GM23338 (cell line): ENCODE measurements at regions not wholly inside any gene's neighbourhood (a gene's known extent, or its start where the extent isn't known, plus 50 kb on each side); places are given as distances from the start of the nearest gene placed in this dataset.

Source experiments
- ATAC-seq: fragments of 200-7000 bp; cut with Tn5 transposase; 3 replicates; pipeline ENCODE4 v1.9.1; 2020
- DNase-seq: peaks from one replicate; pipeline ENCODE4 v3.0.0-alpha.2; 2015; ENCODE audit warnings: low spot score
- H2AFZ ChIP-seq: fragments of 200-600 bp; sonication (generic); 2 replicates; pipeline ENCODE4 v1.8.0; 2016; ENCODE audit warnings: antibody characterized with exemption, mild to moderate bottlenecking, moderate library complexity
- H3F3A ChIP-seq: fragments of 200-600 bp; sonication (generic); replicated peaks from 2 replicates; pipeline ENCODE4 v1.8.0; 2017; ENCODE audit warnings: antibody characterized with exemption, mixed run types, low read depth
- H3K27ac ChIP-seq: fragments of 200-600 bp; sonication (generic); 2 replicates; pipeline ENCODE4 v1.6.1; 2016; ENCODE audit warnings: low read depth
- H3K27me3 ChIP-seq: fragments of 200-600 bp; sonication (generic); 2 replicates; pipeline ENCODE4 v1.8.0; 2016; ENCODE audit warnings: mild to moderate bottlenecking, mixed run types, moderate library complexity; ENCODE audit not compliant: insufficient read depth
- H3K36me3 ChIP-seq: fragments of 200-600 bp; sonication (generic); 2 replicates; pipeline ENCODE4 v1.8.0; 2016; ENCODE audit warnings: mild to moderate bottlenecking; ENCODE audit not compliant: insufficient read depth
- H3K4me1 ChIP-seq: fragments of 200-600 bp; sonication (generic); 2 replicates; pipeline ENCODE4 v1.8.0; 2016; ENCODE audit warnings: mild to moderate bottlenecking, moderate library complexity; ENCODE audit not compliant: insufficient read depth
- H3K4me2 ChIP-seq: fragments of 200-600 bp; sonication (generic); 2 replicates; pipeline ENCODE4 v1.7.1; 2017; ENCODE audit warnings: mixed run types
- H3K4me3 ChIP-seq: fragments of 200-600 bp; sonication (generic); 2 replicates; pipeline ENCODE4 v1.6.1; 2016; ENCODE audit warnings: mixed run types
- H3K79me2 ChIP-seq: fragments of 200-600 bp; sonication (generic); replicated peaks from 2 replicates; pipeline ENCODE4 v1.8.0; 2017; ENCODE audit warnings: mild to moderate bottlenecking; ENCODE audit not compliant: insufficient read depth
- H3K9me2 ChIP-seq: fragments of 200-600 bp; sonication (generic); 2 replicates; pipeline ENCODE4 v1.8.0; 2017; ENCODE audit not compliant: insufficient read depth
- H4K20me1 ChIP-seq: fragments of 200-600 bp; sonication (generic); replicated peaks from 2 replicates; pipeline ENCODE4 v1.8.0; 2017; ENCODE audit warnings: mild to moderate bottlenecking; ENCODE audit not compliant: insufficient read depth
- H3K27ac Mint-ChIP-seq: 2 replicates; pipeline ENCODE4 v1.8.0; 2020; ENCODE audit warnings: inconsistent platforms, mild to moderate bottlenecking, moderate library complexity, mixed read lengths
- H3K27me3 Mint-ChIP-seq: 3 replicates; pipeline ENCODE4 v1.8.0; 2022; ENCODE audit warnings: low read depth, mild to moderate bottlenecking, moderate library complexity, mixed read lengths, inconsistent platforms; ENCODE audit not compliant: insufficient read depth, poor library complexity
- H3K36me3 Mint-ChIP-seq: 3 replicates; pipeline ENCODE4 v1.8.0; 2021; ENCODE audit warnings: low read depth, mild to moderate bottlenecking, inconsistent platforms, moderate library complexity, mixed read lengths
- H3K4me1 Mint-ChIP-seq: 3 replicates; pipeline ENCODE4 v1.8.0; 2020; ENCODE audit warnings: mild to moderate bottlenecking, inconsistent platforms, mixed read lengths
- H3K4me3 Mint-ChIP-seq: 3 replicates; pipeline ENCODE4 v1.8.0; 2021; ENCODE audit warnings: moderate library complexity, mild to moderate bottlenecking, inconsistent platforms, mixed read lengths
- H3K9me3 Mint-ChIP-seq: 3 replicates; pipeline ENCODE4 v1.8.0; 2020; ENCODE audit warnings: moderate library complexity, mild to moderate bottlenecking, inconsistent platforms, mixed read lengths
- CREB1 ChIP-seq: fragments of 250-450 bp; sonication (Bioruptor Pico); IDR thresholded peaks from 2 replicates; pipeline ENCODE4 v1.5.0; 2020; ENCODE audit warnings: low read depth, mild to moderate bottlenecking, moderate library complexity
- EZH2 ChIP-seq: fragments of 200-600 bp; sonication (generic); IDR thresholded peaks from one replicate; pipeline ENCODE4 v1.8.0; 2017; ENCODE audit warnings: antibody characterized with exemption, mild to moderate bottlenecking, low read depth; ENCODE audit not compliant: unreplicated experiment
- JUNB ChIP-seq: IDR thresholded peaks from one replicate; pipeline ENCODE4 v1.6.1; 2016; ENCODE audit warnings: antibody characterized with exemption; ENCODE audit not compliant: unreplicated experiment
- POLR2AphosphoS5 ChIP-seq: IDR thresholded peaks from 2 replicates; pipeline ENCODE4 v1.6.1; 2016; ENCODE audit warnings: antibody characterized with exemption, low read depth
- STAT1 ChIP-seq: IDR thresholded peaks from one replicate; pipeline ENCODE4 v1.6.1; 2016; ENCODE audit warnings: antibody characterized with exemption; ENCODE audit not compliant: unreplicated experiment
- ZNF114 ChIP-seq: fragments of 250-450 bp; sonication (Bioruptor Pico); IDR thresholded peaks from 2 replicates; pipeline ENCODE4 v1.5.0; 2020; ENCODE audit warnings: mild to moderate bottlenecking, moderate library complexity
- TF ChIP-seq, protein P1 (sequence below): fragments of 250-450 bp; sonication (Bioruptor Pico); IDR thresholded peaks from 2 replicates; pipeline ENCODE4 v1.5.0; 2020; ENCODE audit warnings: mild to moderate bottlenecking, moderate library complexity
- TF ChIP-seq, protein P2 (sequence below): IDR thresholded peaks from 2 replicates; pipeline ENCODE4 v1.6.1; 2016; ENCODE audit warnings: antibody characterized with exemption

DNA sequence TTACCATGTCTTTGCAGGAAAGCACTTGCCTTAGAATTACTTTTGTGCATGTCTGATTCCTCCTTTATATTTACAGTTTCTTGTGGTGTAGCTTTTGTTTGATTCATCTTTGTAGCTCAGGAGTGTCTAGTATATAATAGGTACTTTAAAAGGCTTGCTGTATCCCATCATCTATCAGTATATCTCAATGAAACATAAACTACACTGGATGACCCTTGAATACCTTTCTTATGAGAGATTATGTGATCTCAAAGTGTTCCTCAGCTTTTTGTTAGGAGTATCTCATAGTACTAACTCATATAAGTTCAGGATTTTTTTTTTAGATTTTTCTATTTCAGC lies 234.8 kb downstream of the PYDC2 start (continued):
- TF ChIP-seq, protein P1, sequence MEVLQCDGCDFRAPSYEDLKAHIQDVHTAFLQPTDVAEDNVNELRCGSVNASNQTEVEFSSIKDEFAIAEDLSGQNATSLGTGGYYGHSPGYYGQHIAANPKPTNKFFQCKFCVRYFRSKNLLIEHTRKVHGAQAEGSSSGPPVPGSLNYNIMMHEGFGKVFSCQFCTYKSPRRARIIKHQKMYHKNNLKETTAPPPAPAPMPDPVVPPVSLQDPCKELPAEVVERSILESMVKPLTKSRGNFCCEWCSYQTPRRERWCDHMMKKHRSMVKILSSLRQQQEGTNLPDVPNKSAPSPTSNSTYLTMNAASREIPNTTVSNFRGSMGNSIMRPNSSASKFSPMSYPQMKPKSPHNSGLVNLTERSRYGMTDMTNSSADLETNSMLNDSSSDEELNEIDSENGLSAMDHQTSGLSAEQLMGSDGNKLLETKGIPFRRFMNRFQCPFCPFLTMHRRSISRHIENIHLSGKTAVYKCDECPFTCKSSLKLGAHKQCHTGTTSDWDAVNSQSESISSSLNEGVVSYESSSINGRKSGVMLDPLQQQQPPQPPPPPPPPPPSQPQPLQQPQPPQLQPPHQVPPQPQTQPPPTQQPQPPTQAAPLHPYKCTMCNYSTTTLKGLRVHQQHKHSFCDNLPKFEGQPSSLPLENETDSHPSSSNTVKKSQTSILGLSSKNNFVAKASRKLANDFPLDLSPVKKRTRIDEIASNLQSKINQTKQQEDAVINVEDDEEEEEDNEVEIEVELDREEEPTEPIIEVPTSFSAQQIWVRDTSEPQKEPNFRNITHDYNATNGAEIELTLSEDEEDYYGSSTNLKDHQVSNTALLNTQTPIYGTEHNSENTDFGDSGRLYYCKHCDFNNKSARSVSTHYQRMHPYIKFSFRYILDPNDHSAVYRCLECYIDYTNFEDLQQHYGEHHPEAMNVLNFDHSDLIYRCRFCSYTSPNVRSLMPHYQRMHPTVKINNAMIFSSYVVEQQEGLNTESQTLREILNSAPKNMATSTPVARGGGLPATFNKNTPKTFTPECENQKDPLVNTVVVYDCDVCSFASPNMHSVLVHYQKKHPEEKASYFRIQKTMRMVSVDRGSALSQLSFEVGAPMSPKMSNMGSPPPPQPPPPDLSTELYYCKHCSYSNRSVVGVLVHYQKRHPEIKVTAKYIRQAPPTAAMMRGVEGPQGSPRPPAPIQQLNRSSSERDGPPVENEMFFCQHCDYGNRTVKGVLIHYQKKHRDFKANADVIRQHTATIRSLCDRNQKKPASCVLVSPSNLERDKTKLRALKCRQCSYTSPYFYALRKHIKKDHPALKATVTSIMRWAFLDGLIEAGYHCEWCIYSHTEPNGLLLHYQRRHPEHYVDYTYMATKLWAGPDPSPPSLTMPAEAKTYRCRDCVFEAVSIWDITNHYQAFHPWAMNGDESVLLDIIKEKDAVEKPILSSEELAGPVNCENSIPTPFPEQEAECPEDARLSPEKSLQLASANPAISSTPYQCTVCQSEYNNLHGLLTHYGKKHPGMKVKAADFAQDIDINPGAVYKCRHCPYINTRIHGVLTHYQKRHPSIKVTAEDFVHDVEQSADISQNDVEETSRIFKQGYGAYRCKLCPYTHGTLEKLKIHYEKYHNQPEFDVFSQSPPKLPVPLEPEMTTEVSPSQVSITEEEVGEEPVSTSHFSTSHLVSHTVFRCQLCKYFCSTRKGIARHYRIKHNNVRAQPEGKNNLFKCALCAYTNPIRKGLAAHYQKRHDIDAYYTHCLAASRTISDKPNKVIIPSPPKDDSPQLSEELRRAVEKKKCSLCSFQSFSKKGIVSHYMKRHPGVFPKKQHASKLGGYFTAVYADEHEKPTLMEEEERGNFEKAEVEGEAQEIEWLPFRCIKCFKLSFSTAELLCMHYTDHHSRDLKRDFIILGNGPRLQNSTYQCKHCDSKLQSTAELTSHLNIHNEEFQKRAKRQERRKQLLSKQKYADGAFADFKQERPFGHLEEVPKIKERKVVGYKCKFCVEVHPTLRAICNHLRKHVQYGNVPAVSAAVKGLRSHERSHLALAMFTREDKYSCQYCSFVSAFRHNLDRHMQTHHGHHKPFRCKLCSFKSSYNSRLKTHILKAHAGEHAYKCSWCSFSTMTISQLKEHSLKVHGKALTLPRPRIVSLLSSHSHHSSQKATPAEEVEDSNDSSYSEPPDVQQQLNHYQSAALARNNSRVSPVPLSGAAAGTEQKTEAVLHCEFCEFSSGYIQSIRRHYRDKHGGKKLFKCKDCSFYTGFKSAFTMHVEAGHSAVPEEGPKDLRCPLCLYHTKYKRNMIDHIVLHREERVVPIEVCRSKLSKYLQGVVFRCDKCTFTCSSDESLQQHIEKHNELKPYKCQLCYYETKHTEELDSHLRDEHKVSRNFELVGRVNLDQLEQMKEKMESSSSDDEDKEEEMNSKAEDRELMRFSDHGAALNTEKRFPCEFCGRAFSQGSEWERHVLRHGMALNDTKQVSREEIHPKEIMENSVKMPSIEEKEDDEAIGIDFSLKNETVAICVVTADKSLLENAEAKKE (CRISPR knock-in tag), result no peak

DNA sequence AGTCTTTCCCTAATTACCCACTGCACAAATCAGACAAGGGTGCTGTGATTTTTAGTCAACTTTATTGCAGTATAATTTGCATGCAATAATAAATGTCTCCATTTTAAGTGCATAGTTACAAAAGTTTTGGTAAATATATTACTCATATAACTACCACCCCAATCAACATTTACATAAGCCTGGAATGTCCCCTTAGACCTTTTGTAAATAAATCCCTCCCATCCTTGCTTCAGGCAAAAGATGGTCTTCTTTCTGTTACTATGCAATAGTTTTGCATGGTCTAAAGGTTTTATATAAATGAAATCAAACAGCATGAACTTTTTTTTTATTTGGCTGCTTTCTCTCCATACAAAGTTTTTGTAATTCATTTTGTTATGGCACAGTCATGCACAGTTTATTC lies 235.4 kb downstream of the PYDC2 start:
- Mint-ChIP-seq H3K27me3 (no peaks in the 10 kb centered on the region), H3K4me3 (no peak overlapping the region), H3K27ac (no peak overlapping the region), H3K9me3 (peaks cover 8% of the 10 kb centered on the region), H3K4me1 (peaks cover 21% of the 10 kb centered on the region), H3K36me3 (peaks cover 17% of the 10 kb centered on the region)
- no peak overlapping the region for H3K27ac ChIP-seq
- H3K4me1 ChIP-seq, result peaks cover 6% of the 10 kb centered on the region; the same call in 1 of the 2 replicates
- ATAC-seq, result no peak
- no peak overlapping the region for H2AFZ ChIP-seq
- no peaks in the 10 kb centered on the region for H3F3A ChIP-seq
- H3K36me3 ChIP-seq, result no peaks in the 10 kb centered on the region
- H4K20me1 ChIP-seq, result no peaks in the 10 kb centered on the region
- H3K79me2 ChIP-seq, result no peaks in the 10 kb centered on the region
- H3K27me3 ChIP-seq, result no peaks in the 10 kb centered on the region
- DNase-seq, result no peak
- no peak overlapping the region for H3K4me2 ChIP-seq
- H3K9me2 ChIP-seq, result 0 out of 2 replicates have a peak, but pooled peaks cover 3% of the 10 kb centered on the region
- H3K4me3 ChIP-seq, result no peak overlapping the region
- TF ChIP-seq POLR2AphosphoS5, result no peak
- no peak for TF ChIP-seq CREB1 (CRISPR knock-in tag)
- TF ChIP-seq JUNB, result no peak
- no peak for TF ChIP-seq EZH2
- TF ChIP-seq, protein P1 (CRISPR knock-in tag), result no peak
- TF ChIP-seq, protein P2, sequence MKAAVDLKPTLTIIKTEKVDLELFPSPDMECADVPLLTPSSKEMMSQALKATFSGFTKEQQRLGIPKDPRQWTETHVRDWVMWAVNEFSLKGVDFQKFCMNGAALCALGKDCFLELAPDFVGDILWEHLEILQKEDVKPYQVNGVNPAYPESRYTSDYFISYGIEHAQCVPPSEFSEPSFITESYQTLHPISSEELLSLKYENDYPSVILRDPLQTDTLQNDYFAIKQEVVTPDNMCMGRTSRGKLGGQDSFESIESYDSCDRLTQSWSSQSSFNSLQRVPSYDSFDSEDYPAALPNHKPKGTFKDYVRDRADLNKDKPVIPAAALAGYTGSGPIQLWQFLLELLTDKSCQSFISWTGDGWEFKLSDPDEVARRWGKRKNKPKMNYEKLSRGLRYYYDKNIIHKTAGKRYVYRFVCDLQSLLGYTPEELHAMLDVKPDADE, result no peak
- no peak for TF ChIP-seq ZNF114 (CRISPR knock-in tag)
- no peak for TF ChIP-seq STAT1
